ENCODE measurements at regions not wholly inside any gene's neighbourhood (a gene's known extent, or its start where the extent isn't known, plus 50 kb on each side); places are given as distances from the start of the nearest gene placed in this dataset.

DNA sequence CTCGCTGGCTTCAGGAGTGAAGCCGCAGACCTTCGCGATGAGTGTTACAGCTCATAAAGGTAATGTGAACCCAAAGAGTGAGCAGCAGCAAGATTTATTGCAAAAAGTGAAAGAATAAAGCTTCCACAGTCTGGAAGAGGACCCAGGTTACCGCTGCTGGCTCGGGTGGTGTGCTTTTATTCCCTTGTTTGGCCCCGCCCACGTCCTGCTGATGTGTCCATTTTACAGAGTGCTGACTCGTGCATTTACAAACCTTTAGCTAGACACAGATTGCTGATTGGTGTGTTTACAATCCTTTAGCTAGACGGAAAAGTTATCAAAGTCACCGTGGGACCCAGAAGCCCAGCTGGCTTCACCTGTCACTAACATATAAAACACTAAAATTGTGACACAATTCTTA, 1464.5 kb downstream of the ZPLD1 start:
- TF ChIP-seq, protein P1, sequence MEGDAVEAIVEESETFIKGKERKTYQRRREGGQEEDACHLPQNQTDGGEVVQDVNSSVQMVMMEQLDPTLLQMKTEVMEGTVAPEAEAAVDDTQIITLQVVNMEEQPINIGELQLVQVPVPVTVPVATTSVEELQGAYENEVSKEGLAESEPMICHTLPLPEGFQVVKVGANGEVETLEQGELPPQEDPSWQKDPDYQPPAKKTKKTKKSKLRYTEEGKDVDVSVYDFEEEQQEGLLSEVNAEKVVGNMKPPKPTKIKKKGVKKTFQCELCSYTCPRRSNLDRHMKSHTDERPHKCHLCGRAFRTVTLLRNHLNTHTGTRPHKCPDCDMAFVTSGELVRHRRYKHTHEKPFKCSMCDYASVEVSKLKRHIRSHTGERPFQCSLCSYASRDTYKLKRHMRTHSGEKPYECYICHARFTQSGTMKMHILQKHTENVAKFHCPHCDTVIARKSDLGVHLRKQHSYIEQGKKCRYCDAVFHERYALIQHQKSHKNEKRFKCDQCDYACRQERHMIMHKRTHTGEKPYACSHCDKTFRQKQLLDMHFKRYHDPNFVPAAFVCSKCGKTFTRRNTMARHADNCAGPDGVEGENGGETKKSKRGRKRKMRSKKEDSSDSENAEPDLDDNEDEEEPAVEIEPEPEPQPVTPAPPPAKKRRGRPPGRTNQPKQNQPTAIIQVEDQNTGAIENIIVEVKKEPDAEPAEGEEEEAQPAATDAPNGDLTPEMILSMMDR (IDR thresholded peaks at IDR 0.05; ENCODE audit: insufficient read depth, low read length), result no peak
- H3K4me3 ChIP-seq (ENCODE audit: low read depth, low read length), result no peak overlapping the region
- no peak for DNase-seq (ENCODE audit: low read depth)

DNA sequence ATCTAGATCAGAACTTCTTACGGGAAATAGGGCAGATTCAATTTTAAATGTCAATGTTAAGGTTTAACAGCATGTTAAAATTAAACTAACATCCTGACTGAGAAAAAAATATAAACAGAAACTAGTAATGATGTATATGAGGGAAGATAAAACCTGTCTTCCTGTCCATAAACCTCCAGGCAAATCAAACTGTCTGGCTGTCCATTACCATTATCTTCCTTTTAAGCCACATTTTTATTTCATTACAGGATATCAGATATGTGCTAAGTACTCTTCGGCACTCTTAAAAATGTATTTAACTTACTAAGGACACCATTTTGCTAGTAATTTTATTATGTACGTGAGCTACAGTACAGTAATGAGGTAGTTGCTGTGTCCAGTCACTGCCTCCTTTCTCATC, 1461.7 kb upstream of the ALCAM start:
- TF ChIP-seq, protein P1 (IDR thresholded peaks at IDR 0.05; ENCODE audit: insufficient read depth, low read length), result no peak
- DNase-seq (ENCODE audit: low read depth), result no peak
- H3K4me3 ChIP-seq (ENCODE audit: low read depth, low read length), result no peak overlapping the region

DNA sequence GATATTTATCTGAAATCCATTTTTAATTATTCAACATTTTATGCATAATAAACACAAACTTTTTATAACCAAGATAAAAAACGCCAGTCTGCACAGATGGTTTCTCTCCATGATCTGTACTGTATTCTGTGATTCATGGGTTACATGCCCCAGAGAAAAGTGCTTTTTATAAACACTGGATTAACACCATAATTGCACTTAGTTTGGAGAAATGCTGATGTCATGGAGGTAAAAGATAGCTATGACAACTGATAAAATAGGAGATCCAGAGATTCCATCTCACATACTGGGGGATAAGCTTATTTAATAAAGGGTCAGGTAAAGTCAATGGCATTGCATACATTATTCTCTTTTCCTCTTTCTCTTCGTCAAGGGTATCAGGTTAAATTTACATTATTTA, 1460.4 kb upstream of the ALCAM start:
- no peak overlapping the region for H3K4me3 ChIP-seq (ENCODE audit: low read depth, low read length)
- no peak for DNase-seq (ENCODE audit: low read depth)
- TF ChIP-seq, protein P1 (IDR thresholded peaks at IDR 0.05; ENCODE audit: insufficient read depth, low read length), result no peak

DNA sequence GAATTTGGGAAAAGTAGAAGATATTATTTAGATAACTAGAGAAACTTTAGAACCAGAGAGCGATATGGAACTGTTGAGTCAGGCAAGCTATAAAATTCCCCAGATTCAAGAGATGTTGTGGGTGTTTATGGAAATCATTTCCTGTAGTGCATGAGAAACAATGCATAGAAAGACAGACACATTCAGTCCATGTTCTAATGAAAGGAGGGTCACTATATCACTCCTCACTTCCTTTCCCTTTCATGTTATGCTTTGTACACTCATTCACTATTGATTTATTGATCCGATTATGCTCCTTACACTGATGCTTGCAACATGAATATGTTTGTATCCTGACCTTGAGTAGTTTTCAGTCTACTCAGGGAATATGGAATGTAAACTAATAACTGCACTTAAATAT, 1459.9 kb upstream of the ALCAM start:
- no peak overlapping the region for H3K4me3 ChIP-seq (ENCODE audit: low read depth, low read length)
- TF ChIP-seq, protein P1 (IDR thresholded peaks at IDR 0.05; ENCODE audit: insufficient read depth, low read length), result no peak
- DNase-seq (ENCODE audit: low read depth), result no peak

DNA sequence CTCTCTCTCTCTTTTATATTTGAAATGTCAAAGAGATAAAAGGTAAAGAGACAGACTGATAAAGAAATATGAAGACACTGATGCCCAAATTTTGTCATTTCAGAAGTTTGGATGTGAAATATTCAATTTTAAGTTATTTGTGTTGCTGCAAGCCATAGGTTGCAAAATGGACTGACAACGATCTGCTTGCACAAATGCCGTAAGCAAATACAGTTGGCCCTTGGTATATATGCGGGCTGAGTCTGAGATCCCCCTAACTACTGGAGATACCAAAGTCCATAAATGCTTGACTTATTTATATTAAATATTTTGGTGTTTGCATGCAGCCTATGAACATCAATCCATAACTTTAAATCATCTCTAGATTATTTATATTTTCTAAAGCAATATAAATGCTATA, 1459.1 kb upstream of the ALCAM start:
- DNase-seq (ENCODE audit: low read depth), result no peak
- TF ChIP-seq, protein P1 (IDR thresholded peaks at IDR 0.05; ENCODE audit: insufficient read depth, low read length), result no peak
- no peak overlapping the region for H3K4me3 ChIP-seq (ENCODE audit: low read depth, low read length)

DNA sequence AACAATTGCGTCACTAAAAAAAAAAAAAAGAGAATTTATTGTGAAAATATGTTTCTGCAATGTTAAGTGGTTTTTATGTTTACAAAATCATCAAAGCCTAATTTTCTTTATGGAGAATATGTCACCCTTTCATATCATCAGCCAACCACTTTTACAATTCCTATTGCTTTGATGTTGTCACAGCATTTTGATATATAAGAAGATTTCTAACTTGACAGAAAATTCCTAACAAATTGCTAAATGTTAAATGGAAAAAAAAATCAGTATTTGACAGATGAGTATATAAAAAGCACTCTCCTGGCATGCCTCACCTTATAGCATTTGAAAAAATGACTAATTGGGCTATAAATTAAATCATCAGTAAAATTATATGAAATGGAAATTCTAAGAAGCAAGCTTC, 1457.3 kb upstream of the ALCAM start:
- TF ChIP-seq, protein P1 (IDR thresholded peaks at IDR 0.05; ENCODE audit: insufficient read depth, low read length), result no peak
- no peak overlapping the region for H3K4me3 ChIP-seq (ENCODE audit: low read depth, low read length)
- no peak for DNase-seq (ENCODE audit: low read depth)

DNA sequence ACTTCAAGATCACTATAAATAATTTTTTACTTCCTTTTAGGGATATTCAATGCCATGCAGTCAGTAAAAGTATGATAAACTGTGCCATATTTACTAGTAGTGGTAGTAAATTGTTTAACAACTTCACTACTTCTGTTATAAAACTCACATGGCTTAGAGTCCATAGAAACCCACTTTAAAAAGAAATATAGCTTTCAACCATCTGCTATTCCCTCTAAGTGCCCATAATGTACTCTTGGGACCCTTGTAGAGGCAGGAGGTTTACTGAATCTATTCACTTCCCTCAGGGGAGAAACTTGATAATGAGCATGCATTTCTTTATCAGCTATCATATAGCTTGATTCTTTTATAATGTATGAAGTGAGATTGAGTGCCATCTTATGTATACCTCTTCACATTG, 1448.4 kb upstream of the ALCAM start:
- no peak for DNase-seq (ENCODE audit: low read depth)
- no peak overlapping the region for H3K4me3 ChIP-seq (ENCODE audit: low read depth, low read length)
- TF ChIP-seq, protein P1 (IDR thresholded peaks at IDR 0.05; ENCODE audit: insufficient read depth, low read length), result no peak

All from fibroblast of the aortic adventitia (primary cell).